IPS-20b (cell line): ENCODE measurements at regions not wholly inside any gene's neighbourhood (a gene's known extent, or its start where the extent isn't known, plus 50 kb on each side); places are given as distances from the start of the nearest gene placed in this dataset.

Source experiments
- H3K27ac ChIP-seq: one replicate; pipeline ENCODE4 v1.5.1; 2013; ENCODE audit warnings: low read length
- H3K27me3 ChIP-seq: 2 replicates; pipeline ENCODE4 v1.6.1; 2013; ENCODE audit warnings: mild to moderate bottlenecking, low read length, inconsistent platforms; ENCODE audit not compliant: insufficient read depth
- H3K36me3 ChIP-seq: 2 replicates; pipeline ENCODE4 v1.6.1; 2013; ENCODE audit warnings: low read depth, mild to moderate bottlenecking, inconsistent platforms, low read length, moderate library complexity; ENCODE audit not compliant: insufficient read depth
- H3K4me1 ChIP-seq: 2 replicates; pipeline ENCODE4 v1.6.1; 2013; ENCODE audit warnings: mild to moderate bottlenecking, control low read depth, inconsistent platforms, low read length, moderate library complexity; ENCODE audit not compliant: insufficient read depth
- H3K4me3 ChIP-seq: 2 replicates; pipeline ENCODE4 v1.5.1; 2013; ENCODE audit warnings: mild to moderate bottlenecking, low read length, inconsistent platforms
- H3K9ac ChIP-seq: 2 replicates; pipeline ENCODE4 v1.6.1; 2013; ENCODE audit warnings: low read depth, mild to moderate bottlenecking, inconsistent platforms, low read length, moderate library complexity
- H3K9me3 ChIP-seq: 2 replicates; pipeline ENCODE4 v1.6.1; 2013; ENCODE audit warnings: mild to moderate bottlenecking, low read depth, low read length, inconsistent platforms; ENCODE audit not compliant: insufficient read depth

DNA sequence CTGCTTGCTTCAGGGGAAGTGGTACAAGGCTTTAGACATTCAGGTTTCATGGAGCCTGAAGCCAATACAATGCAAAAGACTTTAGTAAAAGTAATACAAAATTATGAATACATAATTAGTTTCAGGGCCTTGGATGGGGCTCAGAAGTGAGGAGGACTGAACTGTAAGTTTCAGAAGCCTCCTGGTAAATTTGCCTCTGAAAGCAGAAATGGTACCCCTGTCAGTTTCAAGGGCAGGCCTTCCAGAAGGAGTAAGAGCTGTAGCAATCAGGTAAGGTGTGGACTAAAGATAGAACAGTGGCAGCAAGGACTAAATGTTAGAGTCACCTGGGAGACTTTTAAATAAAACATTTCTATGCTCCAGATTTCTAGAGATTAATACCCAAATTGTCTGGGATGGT, 402.5 kb upstream of the GOLIM4 start:
- Histone ChIP-seq H3K27me3 (no peaks in the 10 kb centered on the region), H3K9ac (no peak overlapping the region), H3K36me3 (no peaks in the 10 kb centered on the region), H3K27ac (no peak overlapping the region), H3K4me1 (no peaks in the 10 kb centered on the region), H3K4me3 (no peak overlapping the region), H3K9me3 (no peaks in the 10 kb centered on the region)

DNA sequence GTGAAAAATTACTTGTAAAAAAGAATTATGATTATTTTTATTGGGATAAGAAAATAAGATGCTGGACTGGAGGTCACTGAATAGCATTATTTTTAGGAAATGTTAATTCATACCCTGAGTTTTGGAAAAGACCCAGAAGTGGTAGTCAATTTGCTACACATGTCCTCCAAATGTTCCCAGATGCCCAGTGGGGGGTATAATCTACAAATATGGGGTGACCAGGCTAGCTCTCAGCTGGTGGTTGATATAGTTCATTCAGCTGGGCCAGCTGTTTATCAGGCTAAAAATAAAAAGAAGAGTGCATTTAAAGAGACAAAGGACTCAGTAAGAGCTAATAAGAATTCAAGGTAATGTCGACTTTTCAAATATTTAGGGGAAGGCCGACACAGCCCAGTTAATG, 402.0 kb upstream of the GOLIM4 start:
- no peaks in the 10 kb centered on the region for H3K9me3 ChIP-seq
- H3K4me1 ChIP-seq: no peaks in the 10 kb centered on the region
- no peaks in the 10 kb centered on the region for H3K27me3 ChIP-seq
- no peaks in the 10 kb centered on the region for H3K36me3 ChIP-seq
- no peak overlapping the region for H3K27ac ChIP-seq
- H3K4me3 ChIP-seq: no peak overlapping the region
- H3K9ac ChIP-seq: no peak overlapping the region

DNA sequence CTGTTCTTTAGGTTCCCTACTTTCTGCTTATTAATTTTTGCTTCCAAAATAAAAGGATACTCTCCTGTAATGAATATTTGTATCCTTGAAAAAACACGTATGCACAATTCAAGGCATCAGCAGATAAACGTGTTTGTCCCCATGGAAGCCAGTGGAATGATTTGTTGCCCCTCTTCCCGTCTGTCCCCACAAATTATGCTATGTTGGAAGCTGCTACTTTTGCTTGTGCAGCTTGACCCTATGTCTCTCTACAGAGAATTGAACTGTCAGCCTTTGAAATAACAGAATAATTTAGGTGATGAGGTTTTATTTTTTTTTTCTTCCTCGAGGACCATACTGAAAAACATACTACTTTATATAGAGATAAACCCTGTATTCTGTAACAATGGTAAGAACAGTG, 401.5 kb upstream of the GOLIM4 start:
- Histone ChIP-seq H3K27me3 (no peaks in the 10 kb centered on the region), H3K4me1 (no peaks in the 10 kb centered on the region), H3K9ac (no peak overlapping the region), H3K9me3 (no peaks in the 10 kb centered on the region), H3K27ac (no peak overlapping the region), H3K36me3 (no peaks in the 10 kb centered on the region), H3K4me3 (no peak overlapping the region)

DNA sequence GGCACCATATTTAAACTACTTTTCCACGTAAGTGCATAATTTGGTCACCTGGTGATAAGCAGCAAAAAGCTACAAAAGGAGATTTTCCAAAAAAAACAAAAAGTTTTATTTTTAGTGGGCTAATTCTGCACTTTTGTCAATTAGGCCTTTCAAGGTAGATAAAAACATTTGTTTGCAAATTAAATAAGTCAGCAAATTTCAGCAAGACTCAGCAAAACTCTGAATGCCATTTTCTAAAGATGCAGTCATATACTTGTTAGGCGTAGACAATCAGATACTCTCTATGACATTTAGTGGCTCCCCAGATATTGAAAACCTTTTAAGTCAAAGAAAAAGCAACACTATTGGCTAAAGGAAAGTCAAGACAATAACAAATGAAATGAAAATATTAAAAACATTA, 400.2 kb upstream of the GOLIM4 start:
- no peak overlapping the region for H3K27ac ChIP-seq

DNA sequence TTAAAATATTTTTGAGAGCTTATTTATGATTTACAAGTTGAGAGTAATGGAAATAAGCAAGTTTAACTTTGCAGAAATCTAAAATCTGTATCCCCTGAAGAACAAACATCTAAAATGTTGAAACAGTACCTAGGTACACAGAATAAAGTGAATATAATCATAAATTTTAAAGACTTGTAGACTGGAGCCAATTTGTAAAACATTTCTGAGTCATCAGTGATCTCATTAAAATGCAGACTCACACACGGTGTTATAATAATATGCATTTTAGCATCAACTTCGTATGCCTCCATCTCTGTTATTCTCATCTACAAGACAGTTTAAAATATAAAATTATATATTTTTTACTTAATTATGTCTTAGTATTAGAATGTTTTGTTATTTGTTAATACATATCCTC, 399.5 kb upstream of the GOLIM4 start:
- H3K9me3 ChIP-seq: no peaks in the 10 kb centered on the region
- H3K4me3 ChIP-seq: no peak overlapping the region
- no peak overlapping the region for H3K9ac ChIP-seq
- no peak overlapping the region for H3K27ac ChIP-seq
- H3K4me1 ChIP-seq: no peaks in the 10 kb centered on the region
- no peaks in the 10 kb centered on the region for H3K27me3 ChIP-seq
- no peaks in the 10 kb centered on the region for H3K36me3 ChIP-seq

More for the DNA sequence above, 400.2 kb upstream of the GOLIM4 start:
- Histone ChIP-seq H3K36me3 (no peaks in the 10 kb centered on the region), H3K4me1 (no peaks in the 10 kb centered on the region), H3K27me3 (no peaks in the 10 kb centered on the region), H3K4me3 (no peak overlapping the region), H3K9me3 (no peaks in the 10 kb centered on the region), H3K9ac (no peak overlapping the region)

DNA sequence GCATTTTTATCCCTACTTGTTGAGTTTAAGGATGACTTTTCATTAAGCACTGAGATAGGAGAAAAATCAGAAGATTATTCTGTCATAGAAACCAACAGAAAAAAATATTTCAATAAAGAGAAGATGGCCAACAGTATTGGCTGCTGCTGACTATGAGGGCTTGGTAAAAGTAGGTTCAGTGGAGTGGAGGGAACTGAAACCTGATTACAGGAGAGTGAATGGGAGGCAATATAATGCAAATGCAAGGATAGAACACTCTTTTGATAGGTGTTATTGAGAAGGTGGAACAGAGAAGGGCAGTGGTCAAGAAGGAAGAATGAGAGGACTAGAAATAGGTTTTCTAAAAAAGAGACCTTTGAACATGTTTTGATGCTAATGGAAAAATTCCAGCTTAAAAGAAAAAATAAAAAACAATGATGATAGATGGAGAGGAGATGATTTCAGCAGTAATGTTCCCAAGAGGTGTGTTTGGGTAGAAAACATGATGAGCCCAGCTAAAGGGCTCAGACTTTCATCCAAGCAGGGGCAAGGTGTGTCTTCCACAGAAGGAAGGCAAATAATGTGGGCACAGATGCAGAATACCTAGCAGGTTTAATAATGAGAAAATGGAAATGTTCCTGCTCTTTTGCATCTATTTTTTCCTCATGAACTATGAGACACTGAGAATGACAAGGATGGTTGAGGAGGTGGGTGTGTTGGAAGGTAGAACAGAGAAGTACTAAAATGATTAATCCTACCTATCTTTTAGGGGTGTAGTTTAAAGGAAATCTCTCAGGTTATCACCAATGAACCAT, 397.9 kb upstream of the GOLIM4 start:
- Histone ChIP-seq H3K9me3 (no peaks in the 10 kb centered on the region), H3K4me1 (no peaks in the 10 kb centered on the region), H3K4me3 (no peak overlapping the region), H3K27ac (no peak overlapping the region), H3K27me3 (no peaks in the 10 kb centered on the region), H3K9ac (no peak overlapping the region), H3K36me3 (no peaks in the 10 kb centered on the region)

DNA sequence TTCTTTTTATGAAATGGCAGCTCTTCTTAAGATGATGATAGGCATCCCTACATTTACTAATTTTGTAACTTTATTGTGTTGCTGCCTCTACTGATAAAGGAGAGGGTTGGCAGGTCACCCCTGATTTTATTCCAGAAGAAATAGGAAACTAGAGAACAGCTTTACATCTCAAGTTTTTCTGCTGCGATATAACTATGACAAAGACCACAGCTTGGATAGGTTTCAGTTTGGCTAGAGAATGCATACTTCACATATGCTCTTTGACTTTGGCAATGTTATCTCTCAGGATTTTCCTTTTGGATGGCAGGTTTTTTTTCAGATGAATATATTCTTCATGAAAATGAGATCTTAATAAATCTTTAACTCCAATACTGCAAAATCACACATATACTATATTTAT, 395.3 kb upstream of the GOLIM4 start:
- no peaks in the 10 kb centered on the region for H3K27me3 ChIP-seq
- H3K9me3 ChIP-seq: no peaks in the 10 kb centered on the region
- H3K4me1 ChIP-seq: no peaks in the 10 kb centered on the region
- no peak overlapping the region for H3K9ac ChIP-seq
- no peaks in the 10 kb centered on the region for H3K36me3 ChIP-seq
- H3K4me3 ChIP-seq: no peak overlapping the region
- no peak overlapping the region for H3K27ac ChIP-seq

DNA sequence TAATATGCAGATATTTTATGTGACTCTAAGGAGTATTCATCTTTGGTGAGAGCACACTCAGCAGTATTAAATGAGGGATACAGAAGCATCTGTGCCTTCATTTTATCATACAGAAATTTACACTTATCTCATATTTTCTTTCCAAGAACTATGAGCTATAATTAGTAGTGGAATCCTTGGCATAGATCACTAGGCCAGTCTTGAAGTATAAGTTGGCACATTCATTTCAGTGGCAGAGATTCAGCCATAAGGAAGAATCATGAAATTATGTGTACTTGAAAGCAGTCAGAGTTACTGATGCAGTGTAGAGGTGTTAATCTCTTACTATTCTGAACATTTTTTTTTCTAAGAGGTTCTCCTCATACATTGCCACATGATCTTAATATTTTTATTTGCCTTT, 393.6 kb upstream of the GOLIM4 start:
- Histone ChIP-seq H3K36me3 (no peaks in the 10 kb centered on the region), H3K9ac (no peak overlapping the region), H3K4me1 (no peaks in the 10 kb centered on the region), H3K4me3 (no peak overlapping the region), H3K9me3 (no peaks in the 10 kb centered on the region), H3K27ac (no peak overlapping the region), H3K27me3 (no peaks in the 10 kb centered on the region)

DNA sequence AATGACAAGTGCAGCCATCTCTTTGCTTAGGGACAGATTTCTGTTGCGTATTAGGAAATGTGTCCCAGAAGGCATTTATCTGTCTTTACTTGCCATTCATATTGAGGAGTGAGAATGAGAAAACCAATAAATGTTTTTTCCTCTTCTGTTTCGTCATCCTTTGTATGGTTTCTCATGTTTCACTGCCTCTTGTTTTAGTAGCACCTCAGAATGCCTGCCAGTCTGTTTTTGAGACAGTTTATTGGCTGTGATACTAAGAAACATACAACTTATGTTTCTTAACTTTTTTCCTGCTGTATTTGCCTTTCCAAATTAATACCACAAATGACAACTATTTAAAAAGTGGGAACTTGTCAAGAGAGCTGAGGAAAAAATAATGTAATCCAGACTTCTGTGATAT, 390.2 kb upstream of the GOLIM4 start:
- no peak overlapping the region for H3K27ac ChIP-seq
- no peak overlapping the region for H3K9ac ChIP-seq
- no peaks in the 10 kb centered on the region for H3K4me1 ChIP-seq
- no peaks in the 10 kb centered on the region for H3K36me3 ChIP-seq
- no peaks in the 10 kb centered on the region for H3K9me3 ChIP-seq
- no peak overlapping the region for H3K4me3 ChIP-seq
- H3K27me3 ChIP-seq: no peaks in the 10 kb centered on the region

DNA sequence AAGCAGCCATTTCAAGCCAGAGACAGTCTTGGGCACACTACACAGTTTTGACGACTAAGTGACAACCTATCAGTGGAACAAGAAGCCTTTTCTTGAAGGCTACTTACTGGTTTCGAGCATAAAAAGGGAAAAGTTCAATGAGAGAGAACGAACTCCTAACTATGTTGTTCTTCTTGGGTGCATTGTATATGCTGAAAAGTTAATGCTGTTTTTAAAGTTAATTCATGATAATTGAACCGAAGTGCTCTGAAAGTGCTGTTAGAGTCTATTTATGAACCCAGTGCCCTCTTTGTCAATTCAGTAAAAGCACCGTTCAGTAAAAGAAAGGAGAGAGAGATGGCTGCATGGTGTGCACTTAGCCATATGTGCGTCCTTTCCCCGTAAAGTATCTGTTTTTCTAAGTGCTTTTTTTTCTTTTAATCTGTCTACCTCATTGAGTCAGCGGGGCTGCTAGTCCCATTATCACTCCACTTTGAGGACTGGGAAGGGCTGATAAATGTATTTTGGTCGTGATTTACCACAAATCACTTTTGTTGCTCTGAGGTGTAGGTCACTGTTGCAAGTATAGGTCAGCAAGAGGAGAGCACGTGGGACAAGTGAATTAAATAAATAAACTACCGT, 380.7 kb upstream of the GOLIM4 start:
- no peak overlapping the region for H3K9ac ChIP-seq
- no peaks in the 10 kb centered on the region for H3K9me3 ChIP-seq
- H3K27me3 ChIP-seq: no peaks in the 10 kb centered on the region
- H3K4me1 ChIP-seq: no peaks in the 10 kb centered on the region
- H3K4me3 ChIP-seq: no peak overlapping the region
- no peak overlapping the region for H3K27ac ChIP-seq
- no peaks in the 10 kb centered on the region for H3K36me3 ChIP-seq

DNA sequence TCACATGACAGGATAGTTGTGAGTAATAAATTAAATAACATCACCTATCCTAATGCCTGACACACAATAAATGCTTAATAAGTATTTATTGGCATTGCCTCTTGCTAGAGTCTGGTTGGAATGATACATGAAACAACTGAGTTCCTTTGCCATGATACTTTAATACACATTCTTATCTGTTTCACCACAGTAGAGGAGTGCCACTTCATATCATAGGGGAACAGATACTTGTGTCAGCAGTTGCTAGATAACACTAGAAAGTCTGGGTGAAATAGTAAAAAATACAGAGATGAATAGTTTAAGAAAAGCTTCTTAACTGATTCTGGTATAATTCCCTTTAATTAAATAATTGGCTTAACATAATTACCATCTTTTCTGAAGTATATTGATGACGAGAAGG, 380.0 kb upstream of the GOLIM4 start:
- no peak overlapping the region for H3K4me3 ChIP-seq
- no peaks in the 10 kb centered on the region for H3K36me3 ChIP-seq
- H3K9me3 ChIP-seq: no peaks in the 10 kb centered on the region
- no peak overlapping the region for H3K9ac ChIP-seq
- no peaks in the 10 kb centered on the region for H3K27me3 ChIP-seq
- no peak overlapping the region for H3K27ac ChIP-seq
- H3K4me1 ChIP-seq: no peaks in the 10 kb centered on the region

DNA sequence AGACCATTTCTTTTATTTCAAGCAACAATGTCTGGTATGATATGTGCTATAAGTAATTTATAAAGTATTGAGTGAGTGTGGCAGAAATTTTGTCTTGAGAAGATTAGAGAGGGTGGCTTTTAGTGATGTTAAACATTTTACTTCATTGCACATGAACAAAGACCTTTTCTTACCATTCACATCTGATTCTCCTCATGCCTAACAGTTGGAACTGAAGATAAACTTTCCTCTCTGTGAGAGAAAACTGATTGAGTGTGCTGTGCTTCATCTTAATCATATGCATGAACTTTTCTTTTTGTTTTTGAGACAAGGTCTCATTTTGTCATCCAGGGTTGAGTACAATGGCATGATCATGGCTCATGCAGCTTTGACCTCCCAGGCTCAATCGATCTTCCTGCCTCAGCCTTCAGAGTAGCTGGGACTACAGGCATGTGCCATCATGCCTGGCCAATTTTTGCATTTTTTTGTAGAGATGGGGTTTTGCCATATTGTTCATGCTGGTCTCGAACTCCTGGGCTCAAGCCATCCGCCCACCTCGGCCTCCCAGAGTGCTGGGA, 377.7 kb upstream of the GOLIM4 start:
- Histone ChIP-seq H3K9ac (no peak overlapping the region), H3K4me1 (no peaks in the 10 kb centered on the region), H3K27me3 (no peaks in the 10 kb centered on the region), H3K36me3 (no peaks in the 10 kb centered on the region), H3K4me3 (no peak overlapping the region), H3K9me3 (no peaks in the 10 kb centered on the region), H3K27ac (no peak overlapping the region)
